Muscle layer of colon (tissue), 2 donors: ENCODE measurements at regions not wholly inside any gene's neighbourhood (a gene's known extent, or its start where the extent isn't known, plus 50 kb on each side); places are given as distances from the start of the nearest gene placed in this dataset.

Experiments
- H3K27ac ChIP-seq: one replicate; pipeline ENCODE4 v1.7.0; 2013; ENCODE audit warnings: low read depth, mild to moderate bottlenecking, low read length, moderate library complexity
- H3K27me3 ChIP-seq, 2 donors: one replicate each; pipeline ENCODE4 v1.7.0; 2013; ENCODE audit warnings: low read length in 2 of 2, mild to moderate bottlenecking in 2 of 2; ENCODE audit not compliant: insufficient read depth in 2 of 2, control insufficient read depth in 1 of 2
- H3K36me3 ChIP-seq: one replicate; pipeline ENCODE4 v1.7.0; 2013; ENCODE audit warnings: mild to moderate bottlenecking, low read length; ENCODE audit not compliant: insufficient read depth
- H3K4me1 ChIP-seq: one replicate; pipeline ENCODE4 v1.7.0; 2013; ENCODE audit warnings: mild to moderate bottlenecking, low read length; ENCODE audit not compliant: insufficient read depth
- H3K4me3 ChIP-seq, 2 donors: one replicate each; pipeline ENCODE4 v1.7.0; 2013; ENCODE audit warnings: low read length in 2 of 2, low read depth in 1 of 2, mild to moderate bottlenecking in 1 of 2, moderate library complexity in 1 of 2
- H3K9ac ChIP-seq: one replicate; pipeline ENCODE4 v1.7.0; 2013; ENCODE audit warnings: low read length
- H3K9me3 ChIP-seq: one replicate; pipeline ENCODE4 v1.7.0; 2013; ENCODE audit warnings: mild to moderate bottlenecking, low read length
- donor health status: abdominal sarcoma.
- donor health status: Adenocarcinoma of cecum.

DNA sequence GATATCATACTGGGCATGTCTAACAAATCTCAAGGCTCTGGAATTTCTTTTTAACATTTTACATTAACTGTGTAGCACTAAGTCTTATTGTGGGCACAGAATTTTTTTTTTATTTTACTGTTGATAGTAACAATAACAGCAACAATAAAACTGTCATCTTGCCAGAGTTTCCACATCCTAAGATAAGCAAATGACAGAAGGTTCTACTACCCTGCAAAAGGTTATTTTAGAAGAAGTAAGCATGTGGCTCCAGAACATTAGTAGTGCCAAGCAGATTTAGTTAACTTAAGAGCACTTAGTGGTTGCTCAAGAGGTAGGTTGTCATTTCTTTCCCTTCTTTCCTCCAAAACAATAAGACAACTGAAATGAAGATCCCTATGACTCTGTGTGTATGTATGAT, 743.0 kb upstream of the CBLB start:
- H3K27me3 ChIP-seq, result no peaks in the 10 kb centered on the region

GRCh38 chr3:106616556-106616955, 747.7 kb upstream of the CBLB start:
- Histone ChIP-seq H3K9ac (no peak overlapping the region), H3K4me1 (no peaks in the 10 kb centered on the region), H3K27ac (no peak overlapping the region), H3K27me3 (no peaks in the 10 kb centered on the region), H3K36me3 (no peaks in the 10 kb centered on the region), H3K4me3 (no peak overlapping the region), H3K9me3 (no peaks in the 10 kb centered on the region)

More for the DNA sequence above, 743.0 kb upstream of the CBLB start:
- no peaks in the 10 kb centered on the region for H3K9me3 ChIP-seq
- H3K36me3 ChIP-seq, result no peaks in the 10 kb centered on the region
- H3K4me1 ChIP-seq, result no peaks in the 10 kb centered on the region
- no peak overlapping the region for H3K4me3 ChIP-seq
- H3K27ac ChIP-seq, result no peak overlapping the region
- H3K9ac ChIP-seq, result no peak overlapping the region

DNA sequence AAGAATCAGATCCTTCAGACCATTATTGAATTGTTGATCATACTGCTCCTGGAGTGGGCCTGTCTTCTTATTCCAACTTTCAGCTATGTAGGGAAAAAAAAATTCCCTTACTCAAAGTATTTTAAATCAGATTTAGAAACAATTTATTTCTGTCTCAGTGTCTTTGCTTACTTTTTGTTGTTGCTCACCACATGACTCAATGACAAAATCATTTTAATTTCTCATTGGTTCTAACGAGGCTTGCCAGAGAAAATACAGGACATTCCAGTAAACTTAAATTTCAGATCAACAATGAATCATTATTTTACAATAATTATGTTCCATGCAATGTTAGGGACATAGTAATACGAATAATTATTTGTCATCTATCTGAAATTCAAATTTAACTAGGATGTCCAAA, 748.5 kb upstream of the CBLB start:
- Histone ChIP-seq H3K9ac (no peak overlapping the region), H3K4me1 (no peaks in the 10 kb centered on the region), H3K36me3 (no peaks in the 10 kb centered on the region), H3K27ac (no peak overlapping the region), H3K9me3 (no peaks in the 10 kb centered on the region), H3K27me3 (no peaks in the 10 kb centered on the region), H3K4me3 (no peak overlapping the region)

DNA sequence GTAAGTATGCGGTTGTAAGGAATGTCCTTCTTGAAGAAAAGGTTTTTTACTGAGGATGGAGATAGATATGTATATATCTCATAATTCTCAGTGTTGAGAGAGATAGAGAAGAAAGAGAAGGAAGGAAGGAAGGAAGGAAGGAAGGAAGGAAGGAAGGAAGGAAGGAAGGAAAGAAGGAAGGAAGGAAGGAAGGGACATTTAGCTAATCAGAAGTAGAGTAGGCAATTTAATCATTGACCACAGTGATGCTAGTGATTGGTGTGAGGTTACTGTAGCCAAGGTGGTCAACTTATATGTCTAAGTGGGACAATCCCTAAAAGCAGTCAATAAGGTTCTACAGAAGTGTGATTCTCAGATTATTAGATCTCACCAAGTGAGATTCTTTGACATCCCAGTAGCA, 751.8 kb upstream of the CBLB start:
- H3K4me1 ChIP-seq, result no peaks in the 10 kb centered on the region
- H3K27me3 ChIP-seq, result no peaks in the 10 kb centered on the region
- no peak overlapping the region for H3K27ac ChIP-seq
- H3K36me3 ChIP-seq, result no peaks in the 10 kb centered on the region
- no peaks in the 10 kb centered on the region for H3K9me3 ChIP-seq
- H3K4me3 ChIP-seq, result no peak overlapping the region
- no peak overlapping the region for H3K9ac ChIP-seq

GRCh38 chr3:106624154-106624553, 753.1 kb upstream of the CCDC54 start:
- H3K27me3 ChIP-seq, result no peaks in the 10 kb centered on the region
- H3K4me3 ChIP-seq, result no peak overlapping the region
- H3K9ac ChIP-seq, result no peak overlapping the region
- H3K4me1 ChIP-seq, result no peaks in the 10 kb centered on the region
- H3K36me3 ChIP-seq, result no peaks in the 10 kb centered on the region
- H3K27ac ChIP-seq, result no peak overlapping the region
- H3K9me3 ChIP-seq, result no peaks in the 10 kb centered on the region

GRCh38 chr3:106628407-106628806, 748.8 kb upstream of the CCDC54 start:
- Histone ChIP-seq H3K4me1 (no peaks in the 10 kb centered on the region), H3K9me3 (no peaks in the 10 kb centered on the region), H3K27ac (no peak overlapping the region), H3K36me3 (no peaks in the 10 kb centered on the region), H3K4me3 (no peak overlapping the region), H3K27me3 (no peaks in the 10 kb centered on the region), H3K9ac (no peak overlapping the region)

- H3K27ac ChIP-seq, result no peak overlapping the region
- H3K27me3 ChIP-seq, result no peaks in the 10 kb centered on the region
- H3K9ac ChIP-seq, result no peak overlapping the region
- no peak overlapping the region for H3K4me3 ChIP-seq
- no peaks in the 10 kb centered on the region for H3K36me3 ChIP-seq
- no peaks in the 10 kb centered on the region for H3K4me1 ChIP-seq
- no peaks in the 10 kb centered on the region for H3K9me3 ChIP-seq
These were observed 747.9 kb upstream of the CCDC54 start for GRCh38 chr3:106629215-106629832.

GRCh38 chr3:106631373-106632108, 745.7 kb upstream of the CCDC54 start:
- H3K27ac ChIP-seq, result no peak overlapping the region
- no peaks in the 10 kb centered on the region for H3K27me3 ChIP-seq
- H3K9ac ChIP-seq, result no peak overlapping the region
- no peak overlapping the region for H3K4me3 ChIP-seq
- H3K4me1 ChIP-seq, result no peaks in the 10 kb centered on the region
- no peaks in the 10 kb centered on the region for H3K36me3 ChIP-seq
- no peaks in the 10 kb centered on the region for H3K9me3 ChIP-seq

DNA sequence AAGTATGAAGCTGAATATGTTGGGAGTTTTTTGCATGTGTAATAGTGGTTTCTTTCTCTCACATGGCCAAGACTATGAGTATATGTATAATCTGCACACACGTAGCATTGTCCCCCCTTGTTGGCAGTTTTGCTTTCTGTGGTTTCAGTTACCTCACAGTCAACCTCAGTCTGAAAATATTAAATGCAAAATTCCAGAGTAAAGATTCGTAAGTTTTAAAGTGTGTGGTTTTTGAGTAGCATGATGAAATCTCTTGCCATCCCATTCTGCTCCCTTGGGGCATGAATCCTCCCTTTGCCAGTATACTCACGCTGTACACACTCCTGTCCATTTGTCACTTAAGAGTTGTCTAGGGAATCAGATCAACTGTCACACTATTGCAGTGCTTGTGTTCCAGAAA, 742.0 kb upstream of the CCDC54 start:
- H3K4me1 ChIP-seq, result no peaks in the 10 kb centered on the region
- no peak overlapping the region for H3K9ac ChIP-seq
- no peak overlapping the region for H3K27ac ChIP-seq
- no peaks in the 10 kb centered on the region for H3K27me3 ChIP-seq
- no peaks in the 10 kb centered on the region for H3K36me3 ChIP-seq
- H3K4me3 ChIP-seq, result no peak overlapping the region
- no peaks in the 10 kb centered on the region for H3K9me3 ChIP-seq

DNA sequence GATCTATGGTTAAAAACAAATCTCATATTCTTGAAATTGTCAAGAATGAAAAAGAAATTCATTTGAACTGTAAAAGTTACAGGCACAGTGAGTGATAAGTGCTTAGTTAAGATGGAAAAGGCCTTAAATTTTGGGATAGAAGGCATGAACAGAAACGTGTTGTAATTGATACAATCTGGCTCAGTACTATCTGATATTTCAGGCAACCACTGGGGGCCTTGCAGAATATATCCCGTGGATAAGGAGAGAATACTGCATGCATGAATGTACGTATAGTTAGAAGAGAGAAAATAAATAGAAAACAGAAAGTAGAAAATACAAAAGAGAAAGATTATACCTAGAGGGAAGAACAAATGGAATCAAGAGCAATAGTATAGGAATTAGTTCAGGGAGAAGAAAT, 741.4 kb upstream of the CCDC54 start:
- Histone ChIP-seq H3K36me3 (no peaks in the 10 kb centered on the region), H3K9ac (no peak overlapping the region), H3K9me3 (no peaks in the 10 kb centered on the region), H3K4me1 (no peaks in the 10 kb centered on the region), H3K4me3 (no peak overlapping the region), H3K27ac (no peak overlapping the region), H3K27me3 (no peaks in the 10 kb centered on the region)

DNA sequence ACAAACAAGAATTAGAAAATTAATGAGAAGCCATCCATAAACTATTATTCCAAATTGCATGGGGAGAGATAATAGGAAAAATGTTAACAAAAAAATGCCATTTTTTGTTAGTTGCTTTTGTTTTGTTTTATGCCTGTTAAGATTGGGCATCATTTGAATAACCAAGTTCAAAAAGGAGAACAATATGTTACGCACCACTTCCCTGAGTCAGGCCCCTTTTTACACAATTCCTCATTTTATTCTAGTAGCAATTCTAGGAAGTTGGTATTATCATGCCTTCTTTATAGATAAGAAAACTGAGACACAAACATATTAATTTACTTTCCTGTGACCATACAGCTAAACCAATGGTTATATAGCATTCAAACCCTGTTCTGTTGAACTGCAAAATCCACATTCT, 736.9 kb upstream of the CCDC54 start:
- Histone ChIP-seq H3K27me3 (no peaks in the 10 kb centered on the region), H3K9ac (no peak overlapping the region), H3K4me1 (no peaks in the 10 kb centered on the region), H3K36me3 (no peaks in the 10 kb centered on the region), H3K27ac (no peak overlapping the region), H3K9me3 (no peaks in the 10 kb centered on the region), H3K4me3 (no peak overlapping the region)

- H3K27me3 ChIP-seq, result no peaks in the 10 kb centered on the region
- no peaks in the 10 kb centered on the region for H3K36me3 ChIP-seq
- H3K9ac ChIP-seq, result no peak overlapping the region
- H3K9me3 ChIP-seq, result no peaks in the 10 kb centered on the region
- no peak overlapping the region for H3K27ac ChIP-seq
- no peak overlapping the region for H3K4me3 ChIP-seq
- H3K4me1 ChIP-seq, result no peaks in the 10 kb centered on the region
These were observed 735.1 kb upstream of the CCDC54 start for GRCh38 chr3:106642161-106642560.
